Endothelial cell of umbilical vein (primary cell): ENCODE measurements at regions not wholly inside any gene's neighbourhood (a gene's known extent, or its start where the extent isn't known, plus 50 kb on each side); places are given as distances from the start of the nearest gene placed in this dataset.

Experiments
- BruUV-seq: library from RNA; stranded (reverse); fragments of 400-500 nt; replicated peaks from 2 replicates; lab custom pipeline; 2021; lab: Mats Ljungman, UMichigan
- CTCF ChIA-PET: fragments of 300-600, 350-600 bp; sonication (Branson Sonifier 250); formaldehyde crosslinking; loops from one replicate; lab custom pipeline; 2021; ENCODE audit warnings: antibody characterized with exemption, inconsistent platforms; lab: Charles Lee
- POLR2A ChIA-PET: fragments of 300-600, 350-600 bp; sonication (Branson Sonifier 250); formaldehyde crosslinking; loops from one replicate; lab custom pipeline; 2021; ENCODE audit warnings: antibody characterized with exemption, inconsistent platforms; lab: Charles Lee
- DNase-seq: peaks from one replicate; pipeline ENCODE4 v3.0.0-alpha.2; 2011; ENCODE audit warnings: low read depth, low spot score
- FAIRE-seq: peaks from 2 replicates; lab custom pipeline; 2011; peaks lifted over from hg19 to GRCh38; lab: Jason Lieb, UNC
- H2AFZ ChIP-seq: 2 replicates; pipeline ENCODE4 v1.6.0; 2012; ENCODE audit warnings: low read depth, low read length, control low read depth, inconsistent platforms
- H3K27ac ChIP-seq: 2 replicates; pipeline ENCODE4 v1.5.1; 2011; ENCODE audit warnings: low read depth, mild to moderate bottlenecking, control low read depth, low read length, moderate library complexity; ENCODE audit not compliant: insufficient read depth
- H3K27me3 ChIP-seq, 2 experiments: 2 replicates each; pipeline versions ENCODE4 v1.6.0 to v1.6.1; 2011; ENCODE audit warnings: low read length in 2 of 2, mixed read lengths in 1 of 2; ENCODE audit not compliant: control insufficient read depth in 2 of 2, insufficient read depth in 2 of 2
- H3K36me3 ChIP-seq, 2 experiments: 2 replicates in 1 of 2; 3 replicates in 1 of 2; pipeline ENCODE4 v1.5.1; 2011; ENCODE audit warnings: low read length in 2 of 2, mild to moderate bottlenecking in 1 of 2, moderate library complexity in 1 of 2; ENCODE audit not compliant: control insufficient read depth in 2 of 2, insufficient read depth in 2 of 2; ENCODE audit errors: extremely low read depth in 1 of 2
- H3K4me1 ChIP-seq: 3 replicates; pipeline ENCODE4 v1.5.1; 2011; ENCODE audit warnings: mild to moderate bottlenecking, low read length; ENCODE audit not compliant: control insufficient read depth, insufficient read depth; ENCODE audit errors: extremely low read depth
- H3K4me2 ChIP-seq: 2 replicates; pipeline ENCODE4 v1.6.1; 2011; ENCODE audit warnings: low read length, control low read depth, mixed read lengths; ENCODE audit not compliant: insufficient read depth
- H3K4me3 ChIP-seq, 3 experiments: fragments of 200-600 bp in 1 of 3; sonication (generic), shearing (Covaris generic) in 1 of 3; replicated peaks in 1 of 3; 2 replicates each; pipeline ENCODE4 v1.5.1; 2011 to 2016; ENCODE audit warnings: control low read depth in 3 of 3, low read length in 3 of 3, mild to moderate bottlenecking in 2 of 3, inconsistent platforms in 1 of 3, low read depth in 1 of 3, moderate library complexity in 1 of 3; ENCODE audit not compliant: insufficient read depth in 1 of 3
- H3K79me2 ChIP-seq: 2 replicates; pipeline ENCODE4 v1.6.0; 2012; ENCODE audit warnings: low read length, inconsistent platforms; ENCODE audit not compliant: control insufficient read depth, insufficient read depth
- H3K9ac ChIP-seq: replicated peaks from 2 replicates; pipeline ENCODE3; 2011; ENCODE audit warnings: low read length, control low read depth; ENCODE audit not compliant: insufficient read depth; ENCODE audit errors: extremely low read depth
- H3K9me1 ChIP-seq: replicated peaks from 3 replicates; pipeline ENCODE4 v1.6.0; 2011; ENCODE audit warnings: mild to moderate bottlenecking, low read length; ENCODE audit not compliant: control insufficient read depth, insufficient read depth; ENCODE audit errors: extremely low read depth
- H3K9me3 ChIP-seq: replicated peaks from 2 replicates; pipeline ENCODE4 v1.5.1; 2012; ENCODE audit warnings: low read length, inconsistent platforms; ENCODE audit not compliant: control insufficient read depth, insufficient read depth
- H4K20me1 ChIP-seq: replicated peaks from 2 replicates; pipeline ENCODE3; 2011; ENCODE audit warnings: mild to moderate bottlenecking, low read length; ENCODE audit not compliant: control insufficient read depth, insufficient read depth; ENCODE audit errors: extremely low read depth
- CTCF ChIP-seq, 2 donors: IDR thresholded peaks; 1 replicate in 1 of 2; 2 replicates in 1 of 2; pipeline ENCODE4 v1.5.1; 2011; ENCODE audit warnings: low read length in 2 of 2, mild to moderate bottlenecking in 2 of 2, moderate library complexity in 2 of 2, control low read depth in 1 of 2, inconsistent platforms in 1 of 2, low read depth in 1 of 2; ENCODE audit not compliant: insufficient read depth in 1 of 2; ENCODE audit errors: extremely low read depth in 1 of 2
- EZH2 ChIP-seq: IDR thresholded peaks from 2 replicates; pipeline ENCODE4 v1.6.1; 2012; ENCODE audit warnings: borderline replicate concordance, low read depth, mild to moderate bottlenecking, moderate library complexity, low read length, inconsistent platforms; ENCODE audit not compliant: severe bottlenecking
- FOS ChIP-seq: IDR thresholded peaks from 2 replicates; pipeline ENCODE4 v1.6.1; 2011; ENCODE audit warnings: mild to moderate bottlenecking, low read length, moderate library complexity, borderline replicate concordance; ENCODE audit not compliant: insufficient read depth
- GATA2 ChIP-seq: IDR thresholded peaks from 2 replicates; pipeline ENCODE4 v1.7.0; 2011; ENCODE audit warnings: low read depth, mild to moderate bottlenecking, moderate library complexity, mixed read lengths, low read length; ENCODE audit not compliant: insufficient read length, insufficient read depth
- JUN ChIP-seq: IDR thresholded peaks from 2 replicates; pipeline ENCODE4 v1.6.1; 2011; ENCODE audit warnings: borderline replicate concordance, low read depth; ENCODE audit not compliant: insufficient read length, insufficient read depth
- MAX ChIP-seq: IDR thresholded peaks from 2 replicates; pipeline ENCODE4 v1.6.1; 2011; ENCODE audit not compliant: insufficient read depth, insufficient read length
- MYC ChIP-seq: IDR thresholded peaks from one replicate; pipeline ENCODE4 v1.6.1; 2011; ENCODE audit warnings: mild to moderate bottlenecking, low read depth, low read length
- POLR2A ChIP-seq: IDR thresholded peaks from 2 replicates; pipeline ENCODE4 v1.6.1; 2012; ENCODE audit warnings: low read depth, mild to moderate bottlenecking, control low read depth, low read length
- POLR2AphosphoS5 ChIP-seq: IDR thresholded peaks from 2 replicates; pipeline ENCODE4 v1.6.1; 2012; ENCODE audit warnings: low read depth, mild to moderate bottlenecking, control low read depth, low read length, moderate library complexity; ENCODE audit not compliant: insufficient read depth
- dilution Hi-C: fragments of 300-500 bp; cut with MboI; formaldehyde crosslinking; loops from one replicate; pipeline ENCODE4 v1.15.0; 2019; ENCODE audit warnings: low sequenced_read_pairs; ENCODE audit not compliant: extremely low pct_ligation_motif_present
- intact Hi-C: fragments of 100-400 bp; cut with micrococcal nuclease; formaldehyde crosslinking; loops from one replicate; pipeline ENCODE4 v1.10.0; 2022

- POLR2A ChIA-PET, result no interaction called here
- Histone ChIP-seq H3K9me1 (no peaks in the 10 kb centered on the region), H3K27ac (no peak overlapping the region), H4K20me1 (no peaks in the 10 kb centered on the region), H3K4me2 (no peak overlapping the region), H3K4me1 (no peaks in the 10 kb centered on the region), H3K79me2 (no peaks in the 10 kb centered on the region), H3K4me3 (no peak overlapping the region), H2AFZ (no peak overlapping the region), H3K27me3 (no peaks in the 10 kb centered on the region), H3K9ac (no peak overlapping the region), H3K36me3 (no peaks in the 10 kb centered on the region), H3K9me3 (no peaks in the 10 kb centered on the region)
- intact Hi-C loops (no loop called here), dilution Hi-C loops (no loop called here)
- FAIRE-seq (no peak), DNase-seq (no peak)
- no TSS peak for BruUV-seq
- TF ChIP-seq EZH2 (no peak), POLR2AphosphoS5 (no peak), GATA2 (no peak), FOS (no peak), POLR2A (no peak), JUN (no peak), CTCF (IDR thresholded peaks at IDR 0.05; ENCODE audit: extremely low read depth in 1 of 2, insufficient read depth in 1 of 2, low read depth in 1 of 2, low read length in 2 of 2) (no peak), MAX (no peak), MYC (no peak)
- CTCF ChIA-PET, result no interaction called here
Measured at GRCh38 chr6:168128631-168129291, 49.7 kb upstream of the FRMD1 start.
